ENCODE measurements at regions not wholly inside any gene's neighbourhood (a gene's known extent, or its start where the extent isn't known, plus 50 kb on each side); places are given as distances from the start of the nearest gene placed in this dataset.

- Mint-ChIP-seq H3K9me3 (ENCODE audit: unreplicated experiment) (no peaks in the 10 kb centered on the region), H3K4me3 (ENCODE audit: unreplicated experiment) (peak overlapping the region; percentile 17), H3K27me3 (ENCODE audit: unreplicated experiment) (peaks cover 3% of the 10 kb centered on the region), H3K27ac (ENCODE audit: unreplicated experiment) (no peak overlapping the region), H3K36me3 (ENCODE audit: low read depth, unreplicated experiment) (peaks cover 5% of the 10 kb centered on the region), H3K4me1 (ENCODE audit: unreplicated experiment) (peaks cover 51% of the 10 kb centered on the region)
- DNase-seq (ENCODE audit: low spot score) = no peak
- no peak for TF ChIP-seq CTCF (IDR thresholded peaks at IDR 0.05; ENCODE audit: unreplicated experiment)
Observed at GRCh38 chr5:74431290-74431669, 209.2 kb downstream of the ENC1 start.

GRCh38 chr5:74430631-74431289, 209.8 kb downstream of the ENC1 start:
- Mint-ChIP-seq H3K4me1 (ENCODE audit: unreplicated experiment) (peaks cover 48% of the 10 kb centered on the region), H3K9me3 (ENCODE audit: unreplicated experiment) (no peaks in the 10 kb centered on the region), H3K4me3 (ENCODE audit: unreplicated experiment) (peak overlapping the region; percentile 17), H3K36me3 (ENCODE audit: low read depth, unreplicated experiment) (peaks cover 5% of the 10 kb centered on the region), H3K27ac (ENCODE audit: unreplicated experiment) (no peak overlapping the region), H3K27me3 (ENCODE audit: unreplicated experiment) (peaks cover 3% of the 10 kb centered on the region)
- DNase-seq (ENCODE audit: low spot score) = no peak
- no peak for TF ChIP-seq CTCF (IDR thresholded peaks at IDR 0.05; ENCODE audit: unreplicated experiment)

GRCh38 chr5:74429495-74429894, 211.0 kb downstream of the ENC1 start:
- no peak for TF ChIP-seq CTCF (IDR thresholded peaks at IDR 0.05; ENCODE audit: unreplicated experiment)
- DNase-seq (ENCODE audit: low spot score) = no peak
- Mint-ChIP-seq H3K36me3 (ENCODE audit: low read depth, unreplicated experiment) (peaks cover 5% of the 10 kb centered on the region), H3K27me3 (ENCODE audit: unreplicated experiment) (peaks cover 3% of the 10 kb centered on the region), H3K27ac (ENCODE audit: unreplicated experiment) (no peak overlapping the region), H3K4me3 (ENCODE audit: unreplicated experiment) (peak overlapping the region; percentile 1), H3K4me1 (ENCODE audit: unreplicated experiment) (peaks cover 41% of the 10 kb centered on the region), H3K9me3 (ENCODE audit: unreplicated experiment) (no peaks in the 10 kb centered on the region)

- Mint-ChIP-seq H3K4me3 (ENCODE audit: unreplicated experiment) (peak overlapping the region; percentile 1), H3K27ac (ENCODE audit: unreplicated experiment) (no peak overlapping the region), H3K4me1 (ENCODE audit: unreplicated experiment) (peaks cover 34% of the 10 kb centered on the region), H3K36me3 (ENCODE audit: low read depth, unreplicated experiment) (peaks cover 5% of the 10 kb centered on the region), H3K27me3 (ENCODE audit: unreplicated experiment) (peaks cover 2% of the 10 kb centered on the region), H3K9me3 (ENCODE audit: unreplicated experiment) (no peaks in the 10 kb centered on the region)
- no peak for DNase-seq (ENCODE audit: low spot score)
- TF ChIP-seq CTCF (IDR thresholded peaks at IDR 0.05; ENCODE audit: unreplicated experiment) = no peak
Observed at GRCh38 chr5:74428876-74429275, 211.7 kb downstream of the ENC1 start.

GRCh38 chr5:74428275-74428674, 212.3 kb downstream of the ENC1 start:
- H3K27me3 Mint-ChIP-seq (ENCODE audit: unreplicated experiment) = no peaks in the 10 kb centered on the region
- peaks cover 5% of the 10 kb centered on the region for H3K36me3 Mint-ChIP-seq (ENCODE audit: low read depth, unreplicated experiment)
- H3K4me3 Mint-ChIP-seq (ENCODE audit: unreplicated experiment) = no peak overlapping the region
- H3K27ac Mint-ChIP-seq (ENCODE audit: unreplicated experiment) = no peak overlapping the region
- TF ChIP-seq CTCF (IDR thresholded peaks at IDR 0.05; ENCODE audit: unreplicated experiment) = no peak
- DNase-seq (ENCODE audit: low spot score) = no peak
- H3K4me1 Mint-ChIP-seq (ENCODE audit: unreplicated experiment) = peaks cover 28% of the 10 kb centered on the region
- no peaks in the 10 kb centered on the region for H3K9me3 Mint-ChIP-seq (ENCODE audit: unreplicated experiment)

Data from endothelial cell (in vitro differentiated cells).